IgD-negative memory B cell (primary cell): ENCODE measurements at regions not wholly inside any gene's neighbourhood (a gene's known extent, or its start where the extent isn't known, plus 50 kb on each side); places are given as distances from the start of the nearest gene placed in this dataset.

Experiments
- H3K27ac Mint-ChIP-seq, 3 donors: one replicate each; pipeline ENCODE4 v1.8.0; 2020 to 2022; ENCODE audit warnings: mild to moderate bottlenecking in 3 of 3, mixed read lengths in 3 of 3, moderate library complexity in 1 of 3
- H3K27me3 Mint-ChIP-seq: one replicate; pipeline ENCODE4 v1.8.0; 2021; ENCODE audit warnings: mixed read lengths
- H3K36me3 Mint-ChIP-seq: one replicate; pipeline ENCODE4 v1.8.0; 2020; ENCODE audit warnings: mild to moderate bottlenecking, mixed read lengths
- H3K4me1 Mint-ChIP-seq, 3 donors: one replicate each; pipeline ENCODE4 v1.8.0; 2020 to 2022; ENCODE audit warnings: mixed read lengths in 3 of 3, mild to moderate bottlenecking in 1 of 3
- H3K4me3 Mint-ChIP-seq, 4 donors: one replicate each; pipeline ENCODE4 v1.8.0; 2020 to 2022; ENCODE audit warnings: mild to moderate bottlenecking in 4 of 4, mixed read lengths in 4 of 4, moderate library complexity in 3 of 4
- H3K9me3 Mint-ChIP-seq, 3 donors: one replicate each; pipeline ENCODE4 v1.8.0; 2020 to 2021; ENCODE audit warnings: mixed read lengths in 3 of 3, mild to moderate bottlenecking in 1 of 3

DNA sequence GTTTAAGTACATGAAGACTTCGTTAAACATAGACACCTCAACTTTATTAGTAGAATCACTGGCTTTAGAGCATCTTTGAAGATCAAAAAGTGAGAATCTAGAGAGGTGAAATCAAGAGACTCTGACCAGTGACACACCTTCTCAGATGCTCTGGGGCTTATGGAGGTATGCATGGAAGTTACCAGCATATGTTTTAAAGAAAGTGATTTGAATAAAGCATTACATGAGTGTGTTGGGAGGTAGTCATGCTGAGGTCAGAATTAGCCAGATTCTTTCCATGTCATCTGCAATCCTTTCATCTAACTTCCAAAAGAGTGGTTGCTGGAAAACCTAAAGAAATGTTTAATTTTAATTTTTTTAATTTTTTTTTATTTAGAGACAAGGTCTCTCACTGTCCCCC, 658.0 kb upstream of the GOLIM4 start:
- H3K27me3 Mint-ChIP-seq: no peaks in the 10 kb centered on the region

DNA sequence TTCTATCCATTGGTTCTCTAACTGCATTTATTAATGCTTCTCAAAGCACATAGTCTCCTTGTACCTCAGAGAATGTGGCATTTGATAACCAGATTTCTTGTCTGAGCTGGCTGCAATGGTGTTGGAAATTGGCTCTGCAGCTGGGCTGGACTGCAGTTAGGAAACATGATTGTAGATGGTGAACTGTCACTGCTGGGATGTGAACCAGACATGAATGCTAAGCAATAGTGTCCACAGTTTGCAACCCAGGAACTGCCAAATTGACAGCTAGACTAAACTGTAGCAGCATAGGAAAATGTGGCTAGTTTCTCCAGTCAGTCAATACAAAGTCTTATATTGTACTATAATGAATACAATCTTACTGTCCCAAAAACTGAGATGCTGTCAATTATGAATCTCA, 656.6 kb upstream of the GOLIM4 start:
- Mint-ChIP-seq H3K27me3 (no peaks in the 10 kb centered on the region), H3K9me3 (peaks cover 0 to 2% (median 0%) of the 10 kb centered on the region in 3 donors), H3K27ac (no peak overlapping the region), H3K4me1 (no peaks in the 10 kb centered on the region), H3K4me3 (no peak overlapping the region), H3K36me3 (no peaks in the 10 kb centered on the region)

More for the DNA sequence above, 658.0 kb upstream of the GOLIM4 start:
- H3K27ac Mint-ChIP-seq: no peak overlapping the region
- no peaks in the 10 kb centered on the region for H3K36me3 Mint-ChIP-seq
- H3K4me3 Mint-ChIP-seq: no peak overlapping the region
- no peaks in the 10 kb centered on the region for H3K4me1 Mint-ChIP-seq
- H3K9me3 Mint-ChIP-seq: peaks cover 0 to 2% (median 1%) of the 10 kb centered on the region in 3 donors

- Mint-ChIP-seq H3K9me3 (peaks cover 6 to 8% (median 7%) of the 10 kb centered on the region in 3 donors), H3K4me1 (no peaks in the 10 kb centered on the region), H3K4me3 (no peak overlapping the region), H3K27me3 (no peaks in the 10 kb centered on the region), H3K27ac (no peak overlapping the region), H3K36me3 (no peaks in the 10 kb centered on the region)
These were observed 652.0 kb upstream of the GOLIM4 start for GRCh38 chr3:168747697-168748096.

DNA sequence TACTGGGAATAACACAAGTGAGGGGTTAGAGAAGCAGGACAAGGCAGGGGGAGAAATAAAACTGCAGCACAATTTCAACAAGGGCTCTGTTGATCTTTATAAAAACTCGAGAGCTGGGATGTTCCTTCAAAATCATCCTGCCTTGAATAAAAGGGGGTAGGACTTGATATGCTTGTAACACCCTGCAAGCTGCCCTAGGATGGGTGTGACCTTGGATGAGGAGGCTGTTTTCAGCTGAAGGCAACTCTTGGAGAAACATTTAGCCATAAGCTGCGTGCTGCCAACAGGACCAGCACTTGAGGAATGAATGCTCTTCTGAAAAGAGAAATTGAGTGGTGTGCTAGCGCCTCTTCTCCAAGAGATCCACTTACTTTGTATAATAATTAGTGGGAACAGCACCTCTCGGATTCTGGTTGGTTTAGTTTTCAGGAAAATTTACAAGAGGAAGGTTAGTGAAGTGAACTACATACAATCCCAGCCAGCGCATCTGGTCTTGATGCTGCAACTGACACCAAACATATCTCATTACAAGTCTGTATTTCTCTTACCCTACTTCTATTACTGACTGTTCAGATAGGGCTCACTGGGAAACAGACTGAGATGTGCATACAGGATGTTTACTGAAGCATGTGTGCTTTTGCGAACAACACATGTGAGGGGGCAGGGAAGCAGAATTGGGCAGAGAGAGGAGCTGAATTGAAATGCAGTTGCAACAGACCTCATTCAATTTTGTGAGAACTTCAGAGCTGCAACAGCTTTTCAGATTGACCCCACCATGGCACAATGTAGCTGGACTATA, 643.0 kb upstream of the GOLIM4 start:
- Mint-ChIP-seq H3K27ac (no peak overlapping the region), H3K4me1 (no peaks in the 10 kb centered on the region), H3K27me3 (no peaks in the 10 kb centered on the region), H3K9me3 (peaks cover 2 to 18% (median 6%) of the 10 kb centered on the region in 3 donors), H3K36me3 (no peaks in the 10 kb centered on the region), H3K4me3 (no peak overlapping the region)

GRCh38 chr3:168736202-168736601, 640.5 kb upstream of the GOLIM4 start:
- H3K4me1 Mint-ChIP-seq: no peaks in the 10 kb centered on the region
- H3K36me3 Mint-ChIP-seq: no peaks in the 10 kb centered on the region
- no peak overlapping the region for H3K4me3 Mint-ChIP-seq
- H3K9me3 Mint-ChIP-seq: peaks cover 3 to 23% (median 3%) of the 10 kb centered on the region in 3 donors
- H3K27me3 Mint-ChIP-seq: no peaks in the 10 kb centered on the region
- no peak overlapping the region for H3K27ac Mint-ChIP-seq

DNA sequence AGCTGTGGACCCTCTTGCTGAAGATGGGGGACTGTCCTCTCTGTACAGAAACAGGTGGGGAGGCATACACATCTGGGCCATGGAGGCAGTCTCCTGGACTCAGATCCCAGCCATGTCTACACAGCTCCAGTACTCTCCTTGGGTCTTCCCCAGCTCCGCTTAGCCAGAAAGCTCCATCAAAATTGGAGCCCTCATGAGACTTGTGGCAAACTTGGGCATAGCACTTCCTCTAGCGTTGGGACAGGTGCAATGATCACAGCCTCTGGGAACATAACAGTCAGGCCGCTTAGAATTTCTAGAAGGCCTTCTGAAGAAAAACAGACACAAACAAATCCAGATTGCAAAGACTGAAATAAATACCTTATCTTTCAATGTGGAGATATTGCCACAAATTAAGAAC, 634.3 kb upstream of the GOLIM4 start:
- Mint-ChIP-seq H3K27ac (no peak overlapping the region), H3K4me1 (no peaks in the 10 kb centered on the region), H3K27me3 (no peaks in the 10 kb centered on the region), H3K4me3 (no peak overlapping the region), H3K36me3 (no peaks in the 10 kb centered on the region), H3K9me3 (peaks cover 1 to 20% (median 6%) of the 10 kb centered on the region in 3 donors)

GRCh38 chr3:168722091-168722490, 626.4 kb upstream of the GOLIM4 start:
- Mint-ChIP-seq H3K9me3 (peaks cover 4% of the 10 kb centered on the region in 3 donors), H3K27ac (no peak overlapping the region), H3K36me3 (no peaks in the 10 kb centered on the region), H3K27me3 (no peaks in the 10 kb centered on the region), H3K4me1 (no peaks in the 10 kb centered on the region), H3K4me3 (no peak overlapping the region)

DNA sequence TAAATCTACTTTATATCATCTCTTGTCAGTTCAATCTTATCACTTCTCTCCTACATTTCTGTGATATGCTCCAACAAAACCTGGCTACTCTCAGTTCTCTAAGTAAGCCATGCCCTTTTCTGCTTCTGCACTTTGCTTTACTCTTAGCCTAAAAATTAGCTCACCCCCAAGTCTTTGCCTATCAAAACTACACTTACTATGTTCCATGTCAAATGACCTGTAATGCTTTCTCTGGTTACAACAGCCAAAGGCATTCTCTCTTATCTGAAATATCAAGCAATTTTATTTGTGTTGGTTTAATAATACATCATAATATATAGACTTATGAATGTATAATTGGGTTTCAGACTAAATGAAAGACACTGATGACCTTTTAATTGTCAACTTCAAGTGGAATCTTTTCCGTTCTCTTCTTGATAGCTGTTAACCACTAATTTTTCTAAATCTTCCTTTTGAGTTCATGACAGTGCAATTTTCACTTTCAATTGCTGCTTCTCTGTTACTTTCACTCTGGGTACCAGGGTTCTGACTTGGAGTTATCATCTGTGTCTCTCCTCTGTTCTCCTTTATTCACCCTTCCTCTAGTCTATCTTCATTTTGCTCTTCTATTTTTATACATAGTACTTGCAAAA, 619.0 kb upstream of the GOLIM4 start:
- Mint-ChIP-seq H3K4me3 (no peak overlapping the region), H3K27ac (no peak overlapping the region), H3K27me3 (no peaks in the 10 kb centered on the region), H3K4me1 (no peaks in the 10 kb centered on the region), H3K36me3 (no peaks in the 10 kb centered on the region), H3K9me3 (peaks cover 3 to 4% (median 3%) of the 10 kb centered on the region in 3 donors)

GRCh38 chr3:168709073-168709472, 613.3 kb upstream of the GOLIM4 start:
- no peaks in the 10 kb centered on the region for H3K27me3 Mint-ChIP-seq
- no peak overlapping the region for H3K27ac Mint-ChIP-seq
- no peak overlapping the region for H3K4me3 Mint-ChIP-seq
- H3K36me3 Mint-ChIP-seq: no peaks in the 10 kb centered on the region
- H3K9me3 Mint-ChIP-seq: peaks cover 0 to 2% (median 1%) of the 10 kb centered on the region in 3 donors
- H3K4me1 Mint-ChIP-seq: no peaks in the 10 kb centered on the region

GRCh38 chr3:168707900-168708299, 612.2 kb upstream of the GOLIM4 start:
- H3K4me1 Mint-ChIP-seq: no peaks in the 10 kb centered on the region
- no peaks in the 10 kb centered on the region for H3K36me3 Mint-ChIP-seq
- H3K27me3 Mint-ChIP-seq: no peaks in the 10 kb centered on the region
- no peak overlapping the region for H3K27ac Mint-ChIP-seq
- H3K4me3 Mint-ChIP-seq: no peak overlapping the region
- peaks cover 0 to 2% (median 1%) of the 10 kb centered on the region in 3 donors for H3K9me3 Mint-ChIP-seq

GRCh38 chr3:168705412-168705811, 609.7 kb upstream of the GOLIM4 start:
- peaks cover 0 to 1% (median 0%) of the 10 kb centered on the region in 3 donors for H3K4me1 Mint-ChIP-seq
- no peaks in the 10 kb centered on the region for H3K36me3 Mint-ChIP-seq
- no peaks in the 10 kb centered on the region for H3K27me3 Mint-ChIP-seq
- no peak overlapping the region for H3K4me3 Mint-ChIP-seq
- H3K9me3 Mint-ChIP-seq: peaks cover 0 to 1% (median 0%) of the 10 kb centered on the region in 3 donors
- no peak overlapping the region for H3K27ac Mint-ChIP-seq

DNA sequence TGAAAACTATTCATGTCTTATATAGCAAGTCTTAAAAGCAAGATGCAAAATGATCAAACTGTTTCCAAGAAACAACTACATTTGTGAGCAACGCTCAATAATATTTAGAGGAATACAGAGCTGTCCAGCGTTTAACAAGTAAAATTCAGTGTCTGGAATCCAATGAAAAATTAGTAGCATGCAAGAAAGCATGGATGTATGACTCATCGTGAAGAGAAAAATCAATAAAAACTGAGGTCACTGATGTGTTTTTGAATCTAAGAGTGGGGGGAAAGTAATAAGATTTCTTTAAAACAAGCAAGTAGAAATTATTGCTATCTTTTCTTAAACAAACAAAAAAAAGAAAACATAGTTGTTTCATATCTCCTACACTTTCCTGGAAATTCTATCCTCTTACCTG, 600.3 kb upstream of the GOLIM4 start:
- no peaks in the 10 kb centered on the region for H3K27me3 Mint-ChIP-seq
- no peaks in the 10 kb centered on the region for H3K36me3 Mint-ChIP-seq
- H3K4me1 Mint-ChIP-seq: peaks cover 0 to under 1% (median 0%) of the 10 kb centered on the region in 3 donors
- H3K27ac Mint-ChIP-seq: no peak overlapping the region
- no peaks in the 10 kb centered on the region for H3K9me3 Mint-ChIP-seq
- no peak overlapping the region for H3K4me3 Mint-ChIP-seq

DNA sequence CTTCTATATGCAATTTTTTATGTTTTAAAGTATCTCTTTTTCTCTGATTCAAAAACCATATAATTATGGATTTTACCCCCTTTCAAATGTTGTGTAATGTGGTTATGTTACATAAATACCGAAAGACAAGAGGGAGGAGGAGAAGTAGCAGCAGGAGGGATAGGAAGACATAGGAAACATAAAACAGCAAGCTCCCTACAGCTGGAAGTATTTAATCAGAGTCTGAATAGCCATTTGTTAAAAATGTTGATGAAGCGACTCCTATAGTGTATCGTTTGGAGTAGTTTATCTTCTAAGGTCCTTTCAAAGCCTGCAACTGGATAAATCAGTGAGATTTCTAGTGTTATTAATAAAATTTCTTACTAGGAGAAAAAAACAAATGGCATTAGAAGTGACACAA, 598.1 kb upstream of the GOLIM4 start:
- H3K9me3 Mint-ChIP-seq: no peaks in the 10 kb centered on the region
- H3K27me3 Mint-ChIP-seq: no peaks in the 10 kb centered on the region

DNA sequence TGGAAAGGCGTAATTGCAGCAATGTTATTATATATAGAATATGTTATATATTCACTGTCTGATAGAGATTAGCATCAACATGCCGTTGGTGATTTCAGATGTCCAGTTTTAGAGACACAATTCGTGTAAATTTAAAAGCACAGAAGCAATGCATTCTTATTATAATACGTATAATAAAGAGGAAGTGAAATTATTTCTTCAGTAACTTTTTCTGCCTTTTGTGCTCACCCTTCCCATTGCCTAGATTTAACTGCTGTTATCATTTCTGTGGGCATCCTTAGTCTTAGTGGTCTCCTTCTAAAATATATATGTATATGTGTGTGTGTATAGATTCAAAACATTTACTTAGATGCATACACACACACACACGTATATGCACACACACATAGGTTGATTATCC, 592.5 kb upstream of the GOLIM4 start:
- H3K4me1 Mint-ChIP-seq: no peaks in the 10 kb centered on the region
- H3K27ac Mint-ChIP-seq: no peak overlapping the region
- peaks cover 0 to 6% (median 2%) of the 10 kb centered on the region in 3 donors for H3K9me3 Mint-ChIP-seq
- no peaks in the 10 kb centered on the region for H3K27me3 Mint-ChIP-seq
- H3K36me3 Mint-ChIP-seq: no peaks in the 10 kb centered on the region
- H3K4me3 Mint-ChIP-seq: no peak overlapping the region

More for the DNA sequence above, 598.1 kb upstream of the GOLIM4 start:
- no peaks in the 10 kb centered on the region for H3K4me1 Mint-ChIP-seq
- no peaks in the 10 kb centered on the region for H3K36me3 Mint-ChIP-seq
- no peak overlapping the region for H3K4me3 Mint-ChIP-seq
- H3K27ac Mint-ChIP-seq: no peak overlapping the region

GRCh38 chr3:168684519-168684918, 588.8 kb upstream of the GOLIM4 start:
- Mint-ChIP-seq H3K27me3 (no peaks in the 10 kb centered on the region), H3K4me3 (no peak overlapping the region), H3K36me3 (no peaks in the 10 kb centered on the region), H3K9me3 (peaks cover 0 to 13% (median 2%) of the 10 kb centered on the region in 3 donors), H3K27ac (no peak overlapping the region), H3K4me1 (no peaks in the 10 kb centered on the region)

DNA sequence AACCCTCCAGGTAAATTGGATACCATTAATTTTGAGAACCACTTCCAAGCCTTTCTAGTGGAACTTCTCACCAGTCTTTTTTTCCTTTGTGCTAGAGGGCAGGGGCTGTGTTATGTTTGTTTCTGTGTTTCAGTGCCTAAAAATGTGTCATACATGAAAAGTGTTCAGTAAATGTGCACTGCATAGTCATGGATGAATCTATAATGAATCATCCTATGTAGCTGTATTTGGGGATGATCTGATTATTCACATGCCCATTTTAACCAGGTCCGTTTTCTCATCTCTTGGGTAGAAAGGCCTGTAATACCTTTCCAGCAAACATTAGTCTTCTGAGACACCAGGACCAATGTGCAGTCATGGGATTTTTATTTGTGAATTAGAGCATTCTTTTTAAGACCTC, 583.0 kb upstream of the GOLIM4 start:
- Mint-ChIP-seq H3K27ac (no peak overlapping the region), H3K27me3 (no peaks in the 10 kb centered on the region)

More for the DNA sequence above, 583.0 kb upstream of the GOLIM4 start:
- Mint-ChIP-seq H3K4me1 (no peaks in the 10 kb centered on the region), H3K4me3 (no peak overlapping the region), H3K9me3 (peaks cover 0 to 7% (median 0%) of the 10 kb centered on the region in 3 donors), H3K36me3 (no peaks in the 10 kb centered on the region)
